Superior temporal gyrus (tissue), 1 donor: ENCODE measurements at regions not wholly inside any gene's neighbourhood (a gene's known extent, or its start where the extent isn't known, plus 50 kb on each side); places are given as distances from the start of the nearest gene placed in this dataset.

ENCODE experiments used
- DNase-seq: peaks from one replicate; pipeline ENCODE4 v3.0.0-alpha.2; 2016; ENCODE audit errors: extremely low spot score

GRCh38 chr7:53504914-53505313 lies 469.5 kb downstream of the POM121L12 start:
- DNase-seq: no peak

- DNase-seq: no peak
Measured at GRCh38 chr7:53518319-53518718, 482.9 kb downstream of the POM121L12 start.

- no peak for DNase-seq
Measured at GRCh38 chr7:53520841-53521240, 485.4 kb downstream of the POM121L12 start.

GRCh38 chr7:53521638-53522184 lies 486.3 kb downstream of the POM121L12 start:
- DNase-seq: no peak

- no peak for DNase-seq
Measured at GRCh38 chr7:53539558-53539957, 504.1 kb downstream of the POM121L12 start.

- no peak for DNase-seq
Measured at GRCh38 chr7:53541475-53541874, 506.0 kb downstream of the POM121L12 start.

- DNase-seq: peak; percentile 22
Measured at GRCh38 chr7:53542157-53542556, 506.7 kb downstream of the POM121L12 start.
